ENCODE measurements at regions not wholly inside any gene's neighbourhood (a gene's known extent, or its start where the extent isn't known, plus 50 kb on each side); places are given as distances from the start of the nearest gene placed in this dataset.
"Not testable (repeated sequence)": the region's sequence is repeated elsewhere in the genome, so short reads cannot be mapped to it uniquely, and the experiment has no call there.

DNA sequence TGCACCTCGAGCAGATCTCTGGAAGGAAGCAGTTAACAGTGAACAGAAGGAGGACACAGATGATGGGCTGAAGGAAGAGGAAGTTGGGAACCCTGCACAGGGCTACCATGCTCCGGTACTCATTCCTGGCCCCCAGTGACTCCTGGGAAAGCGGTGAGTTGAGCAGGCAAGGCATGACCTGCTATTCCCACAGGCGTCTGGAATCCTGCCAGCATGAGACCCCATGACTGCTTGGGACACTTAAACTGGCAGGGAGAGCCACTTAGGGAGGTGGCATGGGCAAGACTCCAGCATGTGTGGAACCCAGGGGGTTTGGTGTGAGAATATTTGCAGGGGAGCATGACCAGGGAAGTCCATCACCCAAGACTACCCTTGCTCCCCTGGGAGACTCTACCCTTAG is 1056.4 kb upstream of the POU3F4 start:
- Histone ChIP-seq H3K4me1 (ENCODE audit: control insufficient read depth, insufficient read depth, low read length, poor library complexity, severe bottlenecking) (no peaks in the 10 kb centered on the region), H3K36me3 (ENCODE audit: control insufficient read depth, insufficient read depth, low read length) (no peaks in the 10 kb centered on the region), H3K9me3 (ENCODE audit: control insufficient read depth, low read length) (no peaks in the 10 kb centered on the region), H3K4me3 (ENCODE audit: extremely low read depth, insufficient read depth, low read length, poor library complexity, severe bottlenecking) (no peak overlapping the region), H3K27ac (ENCODE audit: low read depth, low read length, severe bottlenecking) (no peak overlapping the region)
- WGBS, 2 experiments (ENCODE audit: insufficient coverage in 2 of 2): 100% methylated on average over 1 of the region's 4 CpGs

- H3K9me3 ChIP-seq (ENCODE audit: control insufficient read depth, low read length); H3K4me1 ChIP-seq (ENCODE audit: control insufficient read depth, insufficient read depth, low read length, poor library complexity, severe bottlenecking); H3K4me3 ChIP-seq (ENCODE audit: extremely low read depth, insufficient read depth, low read length, poor library complexity, severe bottlenecking); H3K27ac ChIP-seq (ENCODE audit: low read depth, low read length, severe bottlenecking); H3K36me3 ChIP-seq (ENCODE audit: control insufficient read depth, insufficient read depth, low read length): not testable (repeated sequence)
- no CpG with 5 or more reads among the region's 2 CpGs for WGBS, 2 experiments (ENCODE audit: insufficient coverage in 2 of 2)
These were observed 1052.2 kb upstream of the POU3F4 start for GRCh38 chrX:82455852-82456251.

DNA sequence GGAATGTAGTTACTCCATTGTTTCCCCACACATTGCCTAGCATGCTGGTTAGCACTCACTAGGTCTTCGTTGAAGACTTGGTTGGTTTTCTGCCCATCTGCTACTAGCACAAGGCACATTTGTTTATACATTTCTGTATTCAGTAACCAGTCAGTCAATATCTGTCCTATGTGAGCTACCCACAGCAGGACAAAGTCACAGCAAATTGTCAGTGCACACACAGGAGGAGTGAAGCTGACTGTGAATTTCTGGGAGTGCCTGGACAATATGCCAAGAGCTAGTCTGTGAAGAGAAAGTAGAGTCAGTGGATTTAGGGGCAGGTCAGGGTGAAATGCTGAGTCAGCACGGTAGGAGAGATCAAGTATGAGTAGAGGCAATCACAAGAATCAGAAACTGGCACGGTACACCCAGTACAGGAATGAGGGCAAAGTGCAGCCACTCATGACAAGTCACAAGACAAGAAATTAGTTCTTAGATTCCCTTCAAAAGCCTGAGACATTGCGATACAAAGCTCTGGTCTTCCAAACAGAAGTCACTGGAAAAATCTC is 1049.8 kb upstream of the POU3F4 start:
- Histone ChIP-seq H3K9me3 (ENCODE audit: control insufficient read depth, low read length) (no peaks in the 10 kb centered on the region), H3K4me3 (ENCODE audit: extremely low read depth, insufficient read depth, low read length, poor library complexity, severe bottlenecking) (no peak overlapping the region), H3K36me3 (ENCODE audit: control insufficient read depth, insufficient read depth, low read length) (no peaks in the 10 kb centered on the region), H3K27ac (ENCODE audit: low read depth, low read length, severe bottlenecking) (no peak overlapping the region), H3K4me1 (ENCODE audit: control insufficient read depth, insufficient read depth, low read length, poor library complexity, severe bottlenecking) (no peaks in the 10 kb centered on the region)
- 71 to 100% methylated on average over 1 to 2 of the region's 4 CpGs for WGBS, 2 experiments (ENCODE audit: insufficient coverage in 2 of 2)

DNA sequence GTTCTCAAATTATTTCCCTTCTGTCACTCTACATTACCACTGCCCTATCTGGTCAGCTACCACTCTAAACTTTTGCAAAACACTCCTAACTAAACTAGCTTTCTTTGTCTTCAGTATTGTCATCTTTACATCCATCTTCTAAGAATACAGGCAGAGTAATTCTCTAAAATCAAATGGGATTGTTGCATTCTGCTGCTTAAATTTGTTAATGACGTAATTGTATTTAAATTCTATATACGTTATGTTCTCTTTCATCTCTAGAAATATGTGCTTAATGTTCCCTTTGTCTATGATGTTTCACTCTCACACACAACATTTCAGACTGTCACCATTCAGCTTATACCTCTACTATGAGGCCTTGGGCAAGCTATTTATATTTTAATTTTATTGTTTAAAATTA is 1041.1 kb upstream of the POU3F4 start:
- Histone ChIP-seq H3K27ac (ENCODE audit: low read depth, low read length, severe bottlenecking) (no peak overlapping the region), H3K36me3 (ENCODE audit: control insufficient read depth, insufficient read depth, low read length) (no peaks in the 10 kb centered on the region), H3K4me1 (ENCODE audit: control insufficient read depth, insufficient read depth, low read length, poor library complexity, severe bottlenecking) (no peaks in the 10 kb centered on the region), H3K9me3 (ENCODE audit: control insufficient read depth, low read length) (no peaks in the 10 kb centered on the region), H3K4me3 (ENCODE audit: extremely low read depth, insufficient read depth, low read length, poor library complexity, severe bottlenecking) (no peak overlapping the region)
- no CpG with 5 or more reads among the region's 2 CpGs for WGBS, 2 experiments (ENCODE audit: insufficient coverage in 2 of 2)

Measured in mesodermal cell (in vitro differentiated cells).